GM21717 (cell line): ENCODE measurements at regions not wholly inside any gene's neighbourhood (a gene's known extent, or its start where the extent isn't known, plus 50 kb on each side); places are given as distances from the start of the nearest gene placed in this dataset.

Experiments
- ATAC-seq: cut with Tn5 transposase; IDR thresholded peaks from one replicate; pipeline ENCODE4 v1.9.1; 2021; ENCODE audit warnings: mild to moderate bottlenecking, moderate library complexity; ENCODE audit not compliant: unreplicated experiment

DNA sequence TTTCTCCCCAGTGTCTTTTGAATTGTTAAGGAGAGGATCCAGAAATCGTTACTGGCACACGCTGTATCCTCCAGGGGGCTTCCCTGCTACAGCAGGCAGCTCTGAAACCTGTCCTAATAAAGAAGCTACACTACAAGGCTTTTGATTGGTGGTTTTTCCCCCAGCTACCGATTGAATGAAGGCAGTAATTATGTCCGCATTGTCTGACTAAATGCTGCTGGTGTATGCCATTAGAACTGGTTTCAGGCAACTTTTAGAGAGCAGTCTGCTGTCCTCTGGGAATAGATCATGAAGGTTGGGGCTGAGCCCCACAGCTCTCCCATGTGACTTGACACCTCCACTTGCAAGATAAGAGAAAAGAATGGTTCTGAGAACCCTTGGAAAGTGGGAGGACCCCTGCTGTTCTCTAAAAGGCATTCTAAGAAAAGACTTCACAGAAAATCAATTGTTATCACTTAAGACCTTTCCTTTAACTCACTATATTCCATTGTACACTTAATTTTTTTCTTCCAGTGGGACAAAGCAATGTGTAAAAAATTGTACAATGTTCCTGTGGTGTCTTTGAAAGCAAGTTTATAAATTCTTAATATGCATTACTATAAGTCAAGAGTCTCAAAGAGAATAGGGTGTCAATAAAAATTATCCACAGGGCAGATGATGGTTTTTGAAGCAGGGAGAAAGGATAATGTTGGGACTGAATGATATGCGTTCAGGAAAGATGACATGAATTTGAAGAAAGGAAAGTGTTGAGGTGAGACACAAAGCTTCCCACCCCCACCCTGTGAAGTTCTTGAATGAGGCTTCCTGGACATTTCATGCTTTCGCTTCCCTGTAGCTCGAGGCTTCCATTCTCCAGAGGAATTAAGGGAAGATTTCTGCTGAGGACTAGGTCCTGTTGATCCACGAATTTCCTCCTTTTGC is 53.0 kb upstream of the DAZL start:
- ATAC-seq, result no peak

DNA sequence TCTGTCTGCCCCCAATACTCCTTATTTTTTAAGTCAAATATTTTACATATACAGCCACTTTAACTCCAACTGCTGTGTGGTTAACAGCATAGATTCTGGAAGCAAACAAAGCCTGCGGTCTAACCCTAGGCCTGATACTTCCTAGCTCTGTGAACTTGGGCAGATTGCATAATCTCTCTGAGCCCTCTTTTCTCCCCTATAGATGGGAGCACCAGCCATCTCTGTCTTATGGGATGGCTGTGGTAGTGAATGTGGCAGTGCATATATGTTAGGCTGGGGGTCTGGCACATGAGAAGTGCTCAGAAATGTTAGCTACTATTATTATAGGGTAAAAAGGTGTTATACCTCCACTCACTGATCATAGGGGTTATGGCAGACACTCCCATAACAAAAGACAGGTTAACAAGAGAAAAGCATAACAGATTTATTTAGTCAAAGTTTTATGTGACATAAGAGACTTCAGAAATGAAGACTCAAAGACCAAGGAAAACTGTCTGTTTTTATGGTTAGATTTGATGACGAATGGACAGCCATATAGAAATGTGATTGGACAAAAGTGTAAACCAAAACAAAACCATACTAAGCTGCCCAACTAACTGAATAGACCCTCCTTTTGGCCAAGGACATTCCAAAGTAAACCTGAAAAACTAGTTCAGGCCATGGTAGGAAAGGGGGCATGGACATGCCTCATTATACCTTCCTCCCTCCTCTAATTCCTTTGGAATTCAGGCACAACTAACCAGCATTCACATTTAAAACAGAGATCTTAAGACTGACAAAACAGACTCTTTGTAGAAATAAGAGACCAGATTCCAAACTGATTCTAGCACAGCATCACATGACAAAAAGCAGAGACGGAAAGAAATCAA is 53.9 kb upstream of the DAZL start:
- no peak for ATAC-seq

DNA sequence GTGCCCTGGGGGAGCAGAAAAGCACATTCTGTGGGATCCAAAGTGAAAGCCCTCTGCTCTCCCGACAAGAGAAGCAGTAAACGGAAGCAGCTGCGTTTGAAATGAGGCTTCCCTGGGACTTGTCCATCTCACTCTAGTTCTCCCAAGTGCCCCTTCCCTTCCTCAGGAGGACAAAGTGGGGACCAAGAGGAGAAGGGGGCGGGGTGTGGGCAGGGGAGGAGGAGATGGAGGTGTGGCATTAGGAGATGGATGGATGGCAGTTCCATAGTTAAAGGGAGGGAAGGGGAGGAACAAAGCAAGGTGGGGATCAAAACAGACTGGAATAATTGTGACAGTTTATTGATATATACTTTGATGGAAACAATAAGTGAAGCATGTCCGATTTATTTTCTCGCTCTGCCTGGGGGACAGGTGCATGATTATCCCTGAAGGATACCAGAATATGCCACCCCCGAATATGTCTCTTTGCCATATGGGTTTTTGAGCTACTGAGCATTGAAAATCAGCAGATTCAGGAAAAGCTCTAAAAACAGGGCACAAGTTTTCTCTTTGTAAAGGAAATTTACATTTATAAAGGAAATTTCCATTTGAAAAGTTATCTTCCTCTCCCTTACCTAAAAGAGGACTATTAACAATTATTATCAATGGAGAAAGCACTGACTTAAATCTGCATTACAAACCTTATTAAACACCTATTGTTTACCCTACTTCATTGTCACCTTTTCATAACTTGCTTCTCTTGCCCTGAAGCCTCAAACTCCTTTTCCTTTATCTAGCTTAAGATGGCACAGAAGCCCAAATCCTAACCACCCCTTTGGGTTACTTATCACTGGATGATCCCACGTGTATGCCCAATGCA is 58.9 kb upstream of the DAZL start:
- no peak for ATAC-seq

DNA sequence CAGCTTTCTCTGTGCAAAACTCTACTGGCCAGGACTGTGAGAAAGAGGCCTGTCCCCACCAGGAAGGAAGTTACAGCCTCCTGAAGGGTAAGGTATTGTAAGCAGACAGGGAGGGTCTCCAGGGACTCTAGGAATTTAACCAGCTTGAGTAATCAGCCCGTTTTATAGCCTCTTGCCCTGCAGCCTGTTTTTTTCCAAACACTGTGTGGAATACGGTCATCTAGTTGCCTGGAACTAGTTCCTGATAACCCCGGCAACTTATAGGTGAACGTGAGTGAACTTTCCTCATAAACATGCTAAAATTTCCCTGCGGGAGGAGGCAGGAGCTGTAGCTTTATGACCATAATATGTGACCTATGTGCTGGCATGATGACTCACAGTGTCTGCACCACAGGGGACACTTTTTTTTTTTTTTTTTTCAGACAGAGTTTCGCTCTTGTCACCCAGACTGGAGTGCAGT is 60.1 kb upstream of the DAZL start:
- no peak for ATAC-seq

DNA sequence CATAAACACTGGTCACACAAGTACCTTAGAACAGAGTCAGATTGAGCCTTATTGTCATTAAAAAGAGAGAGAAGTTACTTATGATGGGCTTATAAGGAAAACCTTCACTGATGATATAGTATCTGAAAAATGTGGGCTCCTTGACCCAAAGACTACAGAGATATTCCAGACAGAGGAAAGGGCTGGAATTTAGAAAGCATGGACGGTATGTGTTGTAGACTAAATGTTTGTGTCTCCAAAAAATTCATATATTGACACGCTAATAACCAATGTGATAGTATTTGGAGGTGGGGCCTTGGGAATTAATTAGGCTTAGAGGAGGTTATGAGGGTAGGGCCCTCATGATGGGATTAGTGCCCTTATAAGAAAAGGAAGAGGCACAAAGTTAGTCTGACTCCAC is 61.0 kb upstream of the DAZL start:
- no peak for ATAC-seq

DNA sequence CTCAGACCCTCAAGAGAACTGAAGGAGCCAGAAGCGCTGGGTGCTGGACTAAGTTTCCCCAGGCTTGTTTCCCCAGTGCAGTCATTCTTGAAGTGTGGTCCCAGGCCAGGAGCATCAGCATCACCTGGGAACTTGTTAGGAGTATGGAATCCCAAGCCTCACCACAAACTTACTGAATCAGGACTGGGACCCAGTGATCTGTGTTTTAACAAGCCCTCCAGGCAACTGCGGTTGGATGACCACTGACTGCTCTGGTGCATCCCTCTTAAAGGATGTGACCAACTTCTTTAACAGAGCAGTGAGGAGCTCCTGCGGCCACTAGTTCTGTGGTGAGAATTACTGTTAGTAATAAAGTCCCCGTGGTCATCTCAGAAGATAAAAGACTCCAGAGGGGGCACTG is 62.4 kb upstream of the DAZL start:
- no peak for ATAC-seq

DNA sequence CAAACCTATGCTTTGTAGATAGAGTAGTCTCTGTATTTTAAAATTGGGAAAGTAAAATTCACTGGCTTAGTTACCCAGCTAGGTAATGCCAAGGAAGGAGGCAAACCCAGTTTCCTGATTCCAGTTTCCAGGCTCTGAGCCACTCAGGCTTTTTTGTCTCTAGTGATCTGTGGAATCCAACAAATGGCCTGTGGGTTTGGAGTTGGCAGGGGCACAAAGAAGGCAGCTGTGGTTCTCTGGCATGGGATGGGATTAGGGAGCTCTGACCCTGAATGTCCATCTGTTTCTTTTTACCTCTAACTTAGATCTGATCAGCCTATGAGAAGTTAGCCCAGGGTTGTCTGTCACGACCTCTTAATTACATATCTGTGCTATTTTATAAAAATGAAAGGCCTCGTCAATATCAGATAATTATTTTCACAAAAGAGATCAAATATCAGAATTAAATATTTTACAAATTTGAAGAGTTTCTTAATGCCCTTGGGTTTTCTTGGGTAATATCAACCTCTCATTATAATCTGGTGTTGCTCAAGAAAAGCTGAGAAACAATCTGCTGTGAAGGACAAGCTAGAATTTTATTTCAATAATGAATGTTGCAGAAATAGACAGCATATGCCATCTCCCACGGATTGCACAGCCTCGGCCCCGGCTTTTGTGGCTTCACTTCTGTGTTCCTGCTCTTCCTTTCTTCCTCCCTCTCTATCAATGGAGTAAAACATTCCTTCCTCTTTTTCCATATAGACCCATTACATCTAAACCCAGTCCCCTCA is 63.7 kb upstream of the DAZL start:
- ATAC-seq, result no peak

DNA sequence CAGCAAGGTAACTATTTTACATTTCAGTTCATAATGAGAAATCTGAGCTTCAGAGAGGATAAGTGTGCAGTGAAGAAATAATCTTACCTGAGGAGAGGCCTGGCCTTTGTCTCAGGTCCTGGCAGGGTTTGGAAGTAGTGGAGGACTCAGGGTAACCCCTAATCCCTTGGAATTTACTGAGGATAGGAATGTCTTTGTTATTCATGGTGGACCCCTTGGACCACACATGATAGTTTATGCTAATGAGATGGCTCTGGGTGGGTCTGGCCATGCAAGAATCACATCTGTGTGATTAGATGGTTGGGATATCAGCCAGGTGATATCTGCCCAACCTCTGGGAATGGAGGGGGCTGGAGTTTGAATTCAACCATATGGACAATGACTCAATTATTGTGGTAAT is 65.0 kb upstream of the DAZL start:
- ATAC-seq, result no peak

DNA sequence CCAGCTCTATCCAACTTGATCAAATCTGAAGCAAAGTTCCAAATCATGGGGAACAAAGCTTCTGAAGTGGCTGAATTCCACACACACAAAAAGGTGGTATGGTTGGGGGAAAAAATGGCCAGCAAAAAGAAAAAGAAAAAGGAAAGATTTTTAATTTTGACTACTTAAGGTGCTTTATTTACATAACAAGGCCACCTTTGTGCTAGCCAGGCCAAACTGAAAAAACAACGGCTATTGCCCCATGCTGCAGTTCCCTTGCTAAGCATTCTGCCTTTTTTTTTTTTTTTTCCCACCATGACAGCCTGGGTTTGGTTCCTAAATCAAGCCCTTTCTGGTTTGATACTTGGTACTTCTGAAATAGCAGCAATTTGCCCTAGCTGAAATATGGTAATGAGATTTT is 66.5 kb upstream of the DAZL start:
- no peak for ATAC-seq

DNA sequence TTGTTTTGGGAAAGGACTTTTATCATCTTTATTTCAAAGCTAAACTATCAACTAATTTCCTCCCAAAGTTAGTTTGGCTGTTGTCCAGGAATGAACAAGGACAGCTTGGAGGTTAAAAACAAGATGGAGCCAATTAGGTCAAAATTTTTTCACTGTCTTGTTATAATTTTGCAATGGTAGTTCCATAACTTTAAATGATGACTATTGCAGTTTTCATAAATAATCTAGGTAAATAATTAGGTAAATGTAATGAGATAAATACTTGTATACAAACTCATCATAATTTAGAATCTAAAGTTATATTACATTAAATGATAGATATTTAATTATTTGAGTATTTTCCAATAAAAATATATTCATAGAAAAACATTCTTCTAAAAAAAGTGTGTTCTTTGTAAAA is 68.3 kb upstream of the DAZL start:
- no peak for ATAC-seq

DNA sequence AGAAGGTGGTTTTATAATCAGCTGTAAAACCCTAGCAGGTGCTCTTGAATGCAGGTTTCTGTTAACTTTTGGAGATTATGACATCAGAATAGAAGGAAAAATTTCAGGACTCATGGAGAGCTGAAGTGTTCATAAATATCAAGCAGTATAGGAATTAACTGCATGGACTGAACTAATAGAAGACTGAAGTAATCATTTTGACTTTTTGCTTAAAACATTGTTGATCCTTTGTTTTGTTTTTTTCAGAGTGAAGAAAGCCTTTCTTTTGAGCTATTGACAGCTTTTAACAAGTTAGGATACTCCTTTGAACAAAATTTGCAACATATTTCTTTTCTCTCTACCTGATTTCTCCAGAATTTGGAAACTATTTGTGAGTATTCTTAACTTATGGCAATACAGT is 70.6 kb upstream of the DAZL start:
- no peak for ATAC-seq

DNA sequence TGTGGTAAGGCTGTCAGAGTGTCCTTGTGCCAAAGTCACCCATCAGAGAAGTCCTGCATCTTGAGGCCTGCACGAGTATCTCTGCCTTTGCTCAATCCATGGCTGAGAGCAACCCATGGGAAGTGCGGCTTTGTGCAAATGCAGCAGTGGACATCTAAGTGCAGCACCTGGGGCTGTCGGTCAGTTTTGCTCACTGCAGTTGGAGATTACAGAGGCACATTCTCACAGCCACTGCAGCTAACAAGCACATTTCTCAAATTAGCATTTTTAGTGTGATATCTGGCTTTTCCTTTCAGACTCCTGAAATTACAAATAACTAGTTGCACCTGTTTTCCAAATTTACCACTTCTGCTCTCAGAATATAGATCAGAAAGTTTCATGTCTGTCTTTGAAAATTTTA is 81.5 kb upstream of the DAZL start:
- no peak for ATAC-seq

DNA sequence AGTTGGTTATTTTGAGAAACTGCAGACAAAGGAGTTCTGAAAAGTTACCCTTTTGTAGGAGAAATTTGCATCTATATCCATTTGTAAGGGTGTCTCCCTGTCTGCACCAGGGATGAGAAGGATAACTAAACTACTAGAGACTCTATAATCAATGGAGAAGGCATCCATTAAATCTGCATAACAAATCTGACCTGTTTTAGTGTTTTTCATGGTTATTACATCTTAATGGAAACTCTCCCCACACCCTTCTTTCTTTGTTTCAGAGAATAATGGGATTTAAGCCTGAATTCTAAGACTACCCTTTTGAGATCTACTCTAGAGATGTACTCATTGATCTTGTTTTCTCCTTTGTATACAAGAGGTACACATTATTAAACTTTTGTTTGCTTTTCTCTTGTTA is 82.0 kb upstream of the DAZL start:
- ATAC-seq, result no peak

DNA sequence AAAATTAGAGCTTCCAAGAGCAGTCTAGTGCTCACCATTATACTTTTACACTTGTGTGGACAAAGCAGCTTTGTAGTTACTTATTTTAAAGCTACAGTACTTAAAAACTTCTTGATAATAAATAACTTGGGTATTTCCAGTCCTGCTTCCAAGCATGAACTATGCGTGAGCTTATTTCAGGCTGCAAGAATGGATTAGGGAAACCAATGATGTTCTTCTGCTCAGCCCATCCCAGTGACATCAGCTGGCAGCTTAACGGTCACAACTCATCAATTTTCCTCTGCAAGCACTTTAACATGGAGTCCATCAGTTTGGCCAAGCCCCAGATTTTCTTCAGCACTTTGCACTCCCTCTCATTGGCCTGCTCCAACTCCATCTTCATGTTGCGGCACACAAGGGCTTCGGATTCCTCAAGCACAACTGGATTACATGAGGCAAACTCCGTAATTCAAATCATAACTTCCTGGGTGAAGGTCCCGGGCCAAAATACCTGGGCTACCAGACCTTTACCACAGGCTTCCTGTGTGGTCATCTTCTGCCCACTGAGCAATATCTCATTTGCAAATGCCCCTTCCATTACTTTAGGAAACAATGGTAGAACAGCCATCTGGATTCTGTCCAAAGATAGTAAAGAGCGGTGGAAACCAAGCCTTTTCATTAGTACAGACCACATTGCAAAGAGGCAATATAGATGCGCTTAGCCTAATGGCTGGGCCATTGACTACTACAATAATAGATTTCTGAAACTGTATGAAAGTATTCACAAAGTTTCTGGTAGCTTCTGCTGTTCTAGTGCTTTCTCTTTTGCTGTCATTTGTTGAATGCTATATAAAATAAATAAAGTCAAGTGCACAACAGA is 87.5 kb upstream of the DAZL start:
- ATAC-seq, result no peak

DNA sequence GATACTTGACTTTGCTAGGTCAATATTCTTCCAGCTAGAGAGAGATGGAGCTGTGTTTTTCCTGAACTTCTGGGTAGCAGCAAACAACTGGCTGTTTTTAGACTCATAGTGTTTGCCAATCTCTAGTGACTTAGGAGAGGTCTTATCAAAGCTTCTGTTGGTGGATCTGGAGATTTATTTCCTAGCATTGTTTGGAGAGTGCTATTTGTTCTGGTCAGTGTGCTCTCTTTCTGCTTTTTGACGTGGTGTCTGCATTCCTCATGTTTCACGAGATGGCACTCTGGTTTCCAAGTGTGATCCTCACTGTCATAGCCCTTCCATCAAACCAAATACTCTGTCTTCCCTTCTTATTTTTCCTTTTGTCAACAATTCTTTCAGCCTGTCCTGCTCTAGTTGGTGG is 88.6 kb upstream of the DAZL start:
- ATAC-seq, result no peak

DNA sequence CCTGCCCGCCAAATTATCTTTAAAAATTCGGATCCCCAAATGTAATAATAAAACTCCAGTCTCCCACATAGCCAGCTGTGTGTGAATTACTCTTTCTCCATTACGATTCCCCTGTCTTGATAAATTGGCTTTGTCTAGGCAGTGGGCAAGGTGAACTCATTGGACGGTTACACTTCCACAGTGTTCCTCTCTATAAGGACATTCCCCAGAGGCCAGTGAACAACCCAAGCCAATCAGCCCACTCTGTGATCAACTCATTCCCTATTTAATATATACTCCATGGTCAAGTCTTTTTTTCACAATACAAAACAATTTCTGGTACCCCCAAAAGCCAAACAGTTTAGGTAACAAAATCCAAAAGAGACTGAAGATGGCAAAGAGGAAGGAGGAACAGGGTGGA is 90.5 kb upstream of the DAZL start:
- no peak for ATAC-seq

DNA sequence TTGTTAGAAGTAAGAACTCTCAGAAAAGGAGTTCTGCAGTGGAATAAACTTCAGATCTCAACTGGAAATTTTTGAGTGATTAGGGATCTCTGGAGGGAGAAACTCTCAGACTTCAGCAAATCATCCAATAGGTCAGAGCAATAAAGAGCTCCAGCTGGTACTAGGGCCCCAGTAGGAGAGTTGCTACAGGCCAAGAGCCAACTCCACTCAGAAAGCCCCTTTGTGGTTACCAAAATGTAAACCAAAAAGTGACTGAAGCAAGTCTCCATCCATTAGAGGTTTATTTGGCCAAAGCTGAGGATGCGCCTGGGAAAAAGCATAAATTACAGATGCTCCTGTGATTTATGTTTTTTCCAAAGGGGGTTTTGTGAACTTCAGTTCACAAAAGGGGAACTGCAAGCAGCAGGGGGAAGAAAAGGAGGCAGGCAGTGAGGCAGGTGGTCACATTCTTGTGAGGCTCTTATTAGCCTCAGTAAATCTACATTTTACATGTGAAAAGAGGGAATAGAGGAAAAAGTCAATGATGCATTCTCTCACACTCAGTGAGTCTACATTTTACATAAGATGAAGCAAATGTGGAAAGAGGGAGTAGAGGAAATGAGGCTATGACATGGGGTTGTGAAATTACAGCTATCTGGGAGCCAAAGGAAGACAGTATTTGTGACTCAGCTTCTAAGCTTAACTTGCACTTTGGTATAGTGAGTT is 92.4 kb upstream of the DAZL start:
- ATAC-seq, result no peak

DNA sequence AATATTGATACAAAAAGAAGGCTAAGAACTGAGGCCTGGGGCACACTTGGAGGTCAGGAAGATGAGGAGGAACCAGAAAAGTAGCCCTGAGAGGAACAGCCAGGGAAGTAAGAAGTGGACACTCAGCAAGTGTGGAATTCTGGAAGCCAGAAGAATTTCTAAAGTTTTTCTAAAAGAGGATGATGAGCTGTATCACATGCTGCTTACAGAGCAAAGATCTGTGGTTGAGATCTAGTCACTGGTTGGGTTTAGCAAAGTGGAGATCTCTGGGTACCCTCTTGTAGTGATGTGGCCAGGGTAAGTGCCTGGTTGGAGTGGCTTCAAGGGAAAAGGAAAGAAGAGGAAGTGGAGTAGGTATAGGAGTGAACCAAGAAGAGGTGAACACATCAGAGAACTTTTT is 95.4 kb upstream of the DAZL start:
- no peak for ATAC-seq

DNA sequence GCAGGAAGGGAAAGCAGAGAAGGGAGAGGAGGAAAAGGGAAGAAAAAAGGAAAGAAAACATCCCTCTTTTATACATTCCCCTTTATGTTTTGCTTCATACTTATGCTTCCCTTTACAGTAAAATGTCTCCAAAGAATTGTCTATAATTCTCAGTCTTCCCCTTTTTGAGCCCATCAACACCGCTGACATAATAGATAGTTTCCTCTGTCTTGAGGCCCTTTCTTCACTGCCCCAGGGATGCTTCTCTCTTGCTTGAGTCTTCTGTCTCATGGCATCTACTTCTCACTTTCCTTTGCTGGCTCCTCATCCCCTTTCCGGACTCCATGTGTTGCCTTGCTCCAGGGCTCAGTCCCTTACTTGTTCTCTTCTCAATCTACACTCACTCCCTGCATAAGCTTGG is 99.7 kb upstream of the DAZL start:
- no peak for ATAC-seq
